Non-pigmented ciliary epithelial cell (primary cell): ENCODE measurements at regions not wholly inside any gene's neighbourhood (a gene's known extent, or its start where the extent isn't known, plus 50 kb on each side); places are given as distances from the start of the nearest gene placed in this dataset.
"Not testable (repeated sequence)": the region's sequence is repeated elsewhere in the genome, so short reads cannot be mapped to it uniquely, and the experiment has no call there.

Experiments
- DNase-seq: peaks from one replicate; pipeline ENCODE4 v3.0.0-alpha.2; 2010; ENCODE audit warnings: low read depth

DNA sequence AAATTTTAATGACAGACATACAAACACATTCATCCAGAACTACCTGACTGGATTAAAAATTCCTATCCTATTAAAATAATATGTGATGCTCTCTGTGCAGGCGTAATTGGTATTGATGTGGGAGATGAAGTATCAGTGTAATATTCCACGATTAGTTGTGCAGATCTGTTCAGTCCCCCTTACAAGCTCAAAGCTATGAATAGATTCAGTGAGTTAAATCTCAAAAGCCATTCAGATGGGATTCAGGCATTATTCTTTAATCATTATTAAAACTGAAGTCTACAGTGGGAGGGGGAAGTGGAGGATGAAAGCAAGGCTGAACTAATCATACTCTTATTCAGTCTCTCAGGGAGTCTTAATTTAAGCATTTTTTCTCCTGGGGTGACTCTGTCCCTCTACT, 855.8 kb downstream of the EFNA5 start:
- DNase-seq, result no peak

DNA sequence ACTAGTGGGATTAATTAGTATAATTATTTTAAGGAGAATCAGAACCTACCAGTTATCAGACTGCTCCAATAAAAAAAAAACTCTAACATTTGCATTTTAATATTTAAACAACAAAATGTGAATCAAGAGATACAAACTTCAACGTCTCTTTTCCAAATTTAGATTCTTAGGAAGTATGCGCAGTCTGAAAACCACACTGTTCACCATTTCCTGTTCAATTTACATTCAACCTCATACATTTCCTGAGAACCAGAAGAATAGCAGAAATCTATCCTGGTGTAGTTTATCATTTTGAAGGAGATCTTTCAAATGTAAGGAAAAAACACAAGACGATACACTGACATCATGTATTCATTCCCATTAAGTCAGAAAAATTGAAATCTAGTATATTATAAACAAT, 869.2 kb downstream of the EFNA5 start:
- no peak for DNase-seq

DNA sequence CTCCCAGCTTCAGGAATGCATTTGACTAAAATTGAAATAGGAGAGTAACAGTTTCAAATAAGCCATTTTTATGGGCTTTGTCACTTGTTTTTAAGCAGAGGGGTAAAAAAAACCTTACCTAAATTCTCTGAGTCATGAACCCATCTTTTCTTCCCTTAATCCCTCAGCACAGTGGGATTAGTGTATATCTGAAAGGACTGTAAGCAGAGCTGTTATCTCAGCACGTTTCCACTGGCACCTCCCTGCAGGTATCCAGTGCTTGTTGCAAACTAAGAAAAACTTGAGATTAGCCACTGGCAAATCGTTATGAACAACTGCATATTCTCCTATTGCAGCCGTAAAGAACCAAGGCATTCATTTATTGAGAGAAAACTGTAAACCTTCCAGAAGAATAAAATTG, 872.7 kb downstream of the EFNA5 start:
- no peak for DNase-seq

DNA sequence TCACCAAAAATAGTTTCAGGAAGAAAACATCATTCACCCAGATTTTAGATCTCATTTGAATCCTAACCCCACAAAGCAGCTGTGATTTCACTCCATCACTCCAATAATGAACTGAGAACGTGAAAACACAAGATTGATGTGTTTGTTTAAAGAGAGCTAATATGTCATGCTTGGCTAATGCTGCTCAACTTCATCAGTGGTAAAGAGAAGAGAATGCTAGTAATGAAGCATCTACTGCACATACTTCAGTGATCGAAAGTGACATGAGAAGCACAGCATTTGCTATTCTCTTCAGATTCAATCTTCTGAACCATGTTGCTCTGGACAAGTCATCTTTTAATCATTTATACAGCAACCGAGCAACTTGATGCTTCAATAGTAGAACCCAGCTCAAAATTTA, 874.7 kb downstream of the EFNA5 start:
- no peak for DNase-seq

DNA sequence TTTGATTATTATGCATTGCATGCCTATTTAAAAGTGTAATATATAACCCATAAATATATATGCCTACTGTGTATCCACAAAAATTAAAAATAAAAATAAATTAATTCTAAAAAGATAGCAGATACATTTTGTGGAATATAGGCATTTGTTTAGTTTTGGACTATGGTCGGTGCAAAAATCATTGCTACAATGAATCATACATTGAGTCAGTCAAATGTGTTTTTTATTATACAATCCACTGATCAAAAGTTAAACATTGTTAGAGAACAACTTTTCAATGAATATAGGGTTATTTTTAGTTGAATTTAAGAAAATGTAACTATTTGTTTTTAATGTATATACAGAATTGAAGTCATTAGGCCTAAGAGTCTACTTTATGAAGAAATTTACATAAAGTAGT, 885.9 kb downstream of the EFNA5 start:
- DNase-seq, result no peak

DNA sequence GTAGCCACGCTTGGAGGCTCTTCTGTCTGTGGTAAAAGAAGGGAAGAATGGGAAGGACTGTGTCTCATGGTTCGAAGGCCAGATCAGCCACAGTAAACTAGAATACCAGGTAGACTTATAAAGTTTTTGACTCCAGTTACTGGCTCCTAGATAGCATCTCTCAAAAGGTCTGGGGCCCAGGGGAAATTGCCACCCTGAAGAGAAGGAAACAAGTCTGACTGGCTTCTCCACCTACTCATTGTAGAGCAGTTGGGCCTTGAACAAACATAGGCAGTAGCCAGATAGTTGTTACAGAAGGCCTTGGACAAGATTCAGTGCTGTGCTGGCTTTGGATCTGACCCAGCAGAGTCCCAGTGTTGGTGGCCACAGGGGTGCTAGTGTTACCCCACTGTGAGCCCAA, 890.4 kb downstream of the EFNA5 start:
- no peak for DNase-seq

DNA sequence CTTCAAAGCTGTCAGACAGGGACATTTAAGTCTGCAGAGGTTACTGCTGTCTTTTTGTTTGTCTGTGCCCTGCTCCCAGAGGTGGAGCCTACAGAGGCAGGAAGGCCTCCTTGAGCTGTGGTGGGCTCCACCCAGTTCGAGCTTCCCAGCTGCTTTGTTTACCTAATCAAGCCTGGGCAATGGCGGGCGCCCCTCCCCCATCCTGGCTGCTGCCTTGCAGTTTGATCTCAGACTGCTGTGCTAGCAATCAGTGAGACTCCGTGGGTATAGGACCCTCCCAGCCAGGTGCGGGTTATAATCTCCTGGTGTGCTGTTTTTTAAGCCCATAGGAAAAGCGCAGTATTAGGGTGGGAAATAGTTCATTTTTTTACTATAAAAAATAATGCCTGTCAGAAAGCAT, 894.2 kb downstream of the EFNA5 start:
- DNase-seq, result not testable (repeated sequence)

DNA sequence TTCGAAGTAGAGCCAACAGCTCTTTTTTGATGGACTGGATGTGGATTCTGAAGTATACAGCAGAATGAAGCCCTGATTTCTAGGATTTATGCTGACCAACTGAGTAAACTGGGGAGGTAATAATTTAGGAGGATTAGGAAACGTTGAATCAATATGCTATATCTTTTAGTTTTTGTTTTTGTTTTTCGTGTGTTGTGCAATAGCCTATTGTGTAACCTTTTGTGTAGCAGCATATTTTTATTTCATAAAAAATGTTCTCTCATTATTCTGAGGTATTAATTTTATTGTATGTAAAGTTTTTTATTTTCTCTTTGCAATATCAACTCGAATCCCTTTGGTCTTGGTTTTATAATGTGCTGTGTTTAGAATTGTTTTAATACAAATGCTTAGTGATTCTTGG, 902.3 kb downstream of the EFNA5 start:
- no peak for DNase-seq

DNA sequence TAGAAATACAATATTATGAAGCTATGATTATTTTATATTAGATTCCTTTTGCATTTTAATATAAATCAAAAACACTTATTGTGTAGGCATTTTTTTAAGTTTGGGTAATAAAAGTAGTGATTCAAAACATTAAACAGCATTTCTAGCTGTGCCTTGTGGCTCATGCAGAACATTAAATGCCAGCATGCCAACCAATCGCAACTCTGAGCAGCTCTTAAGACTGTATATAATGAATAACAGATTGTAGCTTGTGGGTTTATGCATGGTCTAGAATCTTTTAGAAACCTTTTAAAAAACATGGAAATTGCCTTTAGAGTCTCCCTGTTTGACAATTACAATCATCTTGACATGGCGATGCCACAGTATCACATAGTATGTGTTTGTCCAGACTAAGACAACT, 903.8 kb downstream of the EFNA5 start:
- DNase-seq, result no peak

DNA sequence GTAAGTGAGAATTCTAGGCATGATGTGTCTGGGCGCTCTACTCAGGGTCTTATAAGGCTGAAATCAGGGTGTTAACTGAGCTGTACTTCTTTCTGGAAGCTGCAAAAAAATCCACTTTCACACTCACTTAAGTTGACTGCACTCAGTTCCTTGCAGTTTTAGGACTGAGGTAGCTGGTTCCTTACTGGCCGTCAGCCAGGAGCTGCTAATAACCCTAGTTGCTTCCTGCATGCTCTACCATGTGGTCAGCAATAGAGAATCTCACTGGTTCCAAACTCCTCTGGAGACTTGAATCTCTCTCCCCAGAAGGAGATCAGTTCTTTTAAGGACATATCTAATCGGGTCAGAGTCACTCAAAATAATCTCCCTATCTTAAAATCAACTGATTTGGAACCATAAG, 911.2 kb downstream of the EFNA5 start:
- peak; percentile 0 for DNase-seq

DNA sequence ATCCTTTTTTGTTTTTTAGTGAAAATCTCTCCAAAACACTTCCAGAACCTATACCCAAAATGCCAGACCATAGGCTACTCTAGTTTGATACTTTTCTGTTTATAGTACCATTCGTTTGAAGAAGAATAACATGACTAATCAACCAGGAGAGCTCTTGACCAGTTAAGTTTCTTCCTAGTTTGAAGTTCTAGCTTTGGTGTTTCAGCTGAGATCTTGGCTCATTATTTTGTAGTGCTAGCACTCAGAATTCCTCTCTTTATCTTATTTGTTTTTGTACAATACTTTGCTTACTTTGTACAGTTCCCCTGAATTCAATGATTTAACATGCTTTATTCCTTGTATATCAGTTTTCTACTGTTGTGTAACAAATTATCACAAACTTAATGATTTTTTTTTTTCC, 911.6 kb downstream of the EFNA5 start:
- DNase-seq, result no peak

DNA sequence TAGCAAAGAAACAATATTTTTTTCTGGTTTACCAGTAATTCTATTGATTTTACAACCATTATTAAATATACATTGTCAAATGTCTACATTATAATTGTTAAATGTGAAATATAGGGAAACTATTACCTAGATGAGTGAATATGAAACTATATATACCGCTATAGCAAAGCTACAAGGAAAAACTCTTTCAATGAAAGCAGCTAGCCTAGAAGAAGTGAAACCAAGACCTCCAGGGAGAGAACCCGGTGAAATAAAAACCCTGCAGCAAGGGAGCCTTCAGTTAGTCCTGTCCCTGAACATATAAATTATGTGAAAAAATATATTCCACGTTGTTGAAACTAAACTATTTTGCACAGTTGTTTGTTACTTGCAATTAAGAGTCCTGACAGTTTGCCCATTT, 913.1 kb downstream of the EFNA5 start:
- no peak for DNase-seq

DNA sequence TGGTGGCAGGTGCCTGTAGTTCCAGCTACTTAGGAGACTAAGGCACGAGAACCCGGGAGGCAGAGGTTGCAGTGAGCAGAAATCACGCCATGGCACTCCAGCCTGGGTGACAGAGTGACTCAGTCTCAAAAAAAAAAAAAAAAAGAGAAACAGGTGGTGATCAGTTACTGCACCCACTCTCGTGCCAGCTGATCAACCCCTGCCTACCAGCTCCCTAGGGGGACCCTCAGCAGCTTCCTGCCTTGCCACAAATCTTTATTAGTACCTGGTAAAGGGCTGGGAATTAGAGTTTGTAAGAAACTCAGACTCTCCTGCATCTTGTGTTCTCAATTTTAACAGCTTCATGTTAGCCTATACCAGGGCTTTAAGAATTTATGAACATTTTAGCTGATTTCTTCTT, 914.9 kb downstream of the EFNA5 start:
- no peak for DNase-seq

DNA sequence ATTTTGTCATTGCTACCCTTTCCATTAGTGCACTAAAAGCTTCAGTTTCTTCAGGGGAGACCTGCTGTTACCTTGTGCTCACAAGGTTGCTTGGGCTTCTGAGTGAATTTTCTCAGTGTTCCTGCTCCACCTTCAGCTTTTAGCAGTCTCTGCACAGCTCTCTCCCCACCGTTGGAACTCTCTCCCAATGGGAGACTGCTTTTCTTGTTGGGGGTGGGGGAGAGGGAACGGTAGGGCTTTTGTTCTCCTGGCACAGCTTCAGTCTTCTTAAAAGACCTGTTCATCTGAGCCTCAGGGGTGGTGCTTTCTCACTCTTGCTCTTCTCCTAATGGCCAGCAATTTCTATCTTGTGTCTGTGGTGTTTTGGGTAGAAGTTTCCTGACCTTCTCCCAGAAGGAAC, 915.7 kb downstream of the EFNA5 start:
- DNase-seq, result no peak

DNA sequence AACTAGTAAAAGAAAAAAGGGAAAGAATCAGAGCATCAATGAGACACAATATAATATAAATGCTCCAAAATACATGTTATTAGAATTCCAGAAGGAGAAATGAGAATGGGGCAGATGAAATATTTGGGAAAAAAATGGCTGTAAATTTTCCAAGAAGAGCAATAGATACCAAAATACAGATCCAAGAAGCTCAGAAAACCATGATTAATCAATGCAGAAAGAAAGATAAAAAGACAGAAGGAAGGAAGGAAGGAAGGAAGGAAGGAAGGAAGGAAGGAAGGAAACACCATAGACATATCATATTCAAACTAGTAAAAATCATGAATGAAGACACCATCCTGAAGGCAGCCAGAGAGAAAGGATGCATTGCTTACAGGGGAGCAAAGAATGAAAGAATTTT, 920.9 kb downstream of the EFNA5 start:
- DNase-seq, result no peak

DNA sequence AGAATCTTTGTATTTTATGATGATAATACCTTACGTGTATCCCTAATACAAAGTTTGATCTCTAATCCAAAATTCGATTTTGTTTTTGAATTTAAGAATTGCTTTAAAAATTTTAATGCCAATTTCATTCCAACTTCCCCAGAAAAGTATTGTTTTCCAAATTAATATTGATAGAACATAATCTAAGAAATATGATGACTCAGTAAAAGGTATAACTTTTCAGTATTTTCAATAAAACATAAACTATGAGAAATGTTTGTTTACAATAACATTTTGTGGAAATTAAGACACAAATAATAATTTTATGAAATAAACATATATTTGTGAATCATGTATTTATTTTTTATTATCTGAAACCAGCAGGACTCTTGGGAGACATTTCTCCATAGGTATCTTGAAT, 931.6 kb downstream of the EFNA5 start:
- DNase-seq, result no peak

DNA sequence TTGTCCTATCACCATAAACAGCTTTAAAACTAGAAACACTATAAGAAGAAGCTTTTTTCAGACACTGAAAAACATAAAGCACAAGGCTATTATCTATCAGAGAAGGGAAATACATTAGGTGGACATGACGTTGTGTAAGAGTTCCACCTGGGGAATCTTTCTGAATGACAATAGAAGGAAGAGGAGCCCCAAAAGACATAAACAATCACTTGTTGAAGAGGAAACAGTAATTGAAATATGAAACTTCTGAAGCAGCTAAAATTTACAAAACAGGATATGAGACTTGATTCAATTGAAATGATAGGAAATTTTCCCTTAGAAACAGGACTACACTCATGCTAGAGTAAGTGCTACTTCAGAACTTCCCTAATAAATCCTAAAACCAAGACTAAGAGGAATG, 933.6 kb downstream of the EFNA5 start:
- DNase-seq, result no peak

DNA sequence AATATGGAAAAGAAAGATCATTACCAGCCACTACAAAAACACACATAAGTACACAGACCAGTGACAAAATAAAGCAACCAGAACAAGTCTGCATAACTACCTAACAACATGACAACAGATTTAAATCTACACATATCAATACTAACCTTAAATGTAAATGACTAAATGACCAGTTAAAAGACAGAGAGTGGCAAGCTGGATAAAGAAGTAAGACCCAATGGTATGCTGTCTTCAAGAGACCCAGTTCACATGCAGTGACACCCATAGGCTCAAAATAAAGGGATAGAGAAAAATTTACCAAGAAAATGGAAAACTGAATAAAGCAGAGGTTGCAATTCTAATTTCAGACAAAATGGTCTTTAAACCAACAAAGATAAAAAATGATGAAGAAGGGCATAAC, 938.1 kb downstream of the EFNA5 start:
- no peak for DNase-seq

DNA sequence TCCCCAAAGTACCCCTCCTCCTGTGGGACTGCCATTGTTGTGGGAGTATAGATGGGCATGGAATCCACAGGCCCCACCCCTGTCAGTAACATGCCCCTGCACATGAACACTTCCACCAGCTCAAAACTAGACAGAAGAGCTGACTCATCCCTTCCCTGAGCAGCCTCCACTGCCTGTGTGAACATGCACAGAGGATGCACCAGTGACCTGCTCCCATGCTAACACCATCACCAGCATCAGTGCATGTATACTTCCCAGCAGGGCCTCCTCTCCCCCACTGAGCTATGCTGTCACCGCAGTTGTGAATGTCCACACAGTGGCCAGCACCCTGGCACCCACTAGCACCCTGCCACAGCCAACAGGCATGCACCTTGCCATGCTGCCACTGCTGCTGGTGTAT, 939.8 kb downstream of the EFNA5 start:
- DNase-seq, result no peak

DNA sequence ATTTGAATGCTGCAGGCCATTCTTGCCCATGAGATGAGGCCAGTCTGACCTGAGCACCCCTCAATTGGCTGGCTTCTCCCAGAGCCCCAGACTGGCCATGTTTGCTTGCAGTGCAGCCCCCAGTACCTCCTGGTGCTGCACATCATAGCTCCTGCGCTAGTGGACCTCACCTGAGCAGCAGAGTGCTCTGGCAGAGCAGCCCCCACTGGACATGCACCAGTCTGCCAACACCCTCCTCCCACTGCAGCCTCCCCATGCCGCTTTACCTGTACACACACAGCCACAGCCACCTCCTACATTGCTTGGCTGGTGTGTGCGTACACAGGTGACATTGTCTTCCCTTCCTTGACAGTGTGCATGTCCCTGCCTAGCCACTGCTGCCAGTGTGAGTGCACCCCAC, 940.2 kb downstream of the EFNA5 start:
- DNase-seq, result no peak

DNA sequence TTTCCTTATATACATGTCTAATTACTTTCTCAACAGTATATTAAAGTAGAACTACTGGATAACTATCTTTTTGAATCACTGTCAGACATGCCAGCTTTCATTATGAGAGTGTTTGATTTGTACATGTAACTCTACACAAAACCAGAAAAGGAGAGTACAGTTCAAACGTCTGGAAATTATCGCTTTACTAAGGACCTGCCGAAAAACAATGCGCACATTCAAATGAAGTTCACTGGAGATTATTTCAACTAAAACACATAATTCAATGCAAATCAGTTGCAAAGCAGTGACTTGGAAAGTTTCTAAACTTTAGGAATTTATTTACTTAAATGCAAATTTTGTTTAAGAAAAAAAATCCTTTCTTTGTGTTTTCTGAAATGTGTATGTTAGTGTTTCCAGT, 942.5 kb downstream of the EFNA5 start:
- no peak for DNase-seq

DNA sequence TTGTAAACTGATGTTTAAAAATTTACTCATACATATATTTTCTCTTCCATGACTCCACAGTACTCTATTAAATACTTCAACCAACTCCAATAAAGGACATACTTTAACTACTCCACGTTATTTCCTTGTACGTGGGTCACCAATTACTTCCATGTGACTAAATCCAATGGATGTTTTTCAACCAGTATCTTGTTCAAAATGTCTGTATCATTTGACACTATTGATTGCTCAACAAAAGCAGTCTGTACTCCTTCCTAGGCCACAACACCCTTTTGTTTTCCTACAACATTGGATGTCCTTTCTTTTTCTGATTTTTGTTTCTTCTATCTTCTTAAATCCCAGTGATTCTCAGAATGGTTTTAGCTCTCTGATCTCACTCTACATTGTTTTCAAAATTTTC, 943.7 kb downstream of the EFNA5 start:
- no peak for DNase-seq

DNA sequence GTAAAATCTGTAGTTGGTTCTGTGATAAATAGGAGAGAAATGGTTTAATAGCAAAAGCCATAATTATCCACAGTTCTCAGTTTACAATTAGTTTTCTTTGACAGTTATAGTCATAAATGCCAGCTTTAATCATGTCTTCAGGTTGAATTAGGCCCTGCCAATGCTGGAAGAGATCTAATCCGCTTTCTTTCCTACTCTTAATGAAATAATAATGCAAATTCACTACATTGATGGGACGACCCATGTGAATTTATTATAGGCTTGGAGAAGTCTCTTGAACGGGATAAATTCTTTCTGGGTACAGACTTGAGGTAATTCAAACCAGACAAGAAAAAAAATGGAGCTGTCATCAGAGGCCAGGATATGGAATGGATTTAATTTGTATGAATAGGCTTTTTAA, 950.4 kb downstream of the EFNA5 start:
- DNase-seq, result no peak

DNA sequence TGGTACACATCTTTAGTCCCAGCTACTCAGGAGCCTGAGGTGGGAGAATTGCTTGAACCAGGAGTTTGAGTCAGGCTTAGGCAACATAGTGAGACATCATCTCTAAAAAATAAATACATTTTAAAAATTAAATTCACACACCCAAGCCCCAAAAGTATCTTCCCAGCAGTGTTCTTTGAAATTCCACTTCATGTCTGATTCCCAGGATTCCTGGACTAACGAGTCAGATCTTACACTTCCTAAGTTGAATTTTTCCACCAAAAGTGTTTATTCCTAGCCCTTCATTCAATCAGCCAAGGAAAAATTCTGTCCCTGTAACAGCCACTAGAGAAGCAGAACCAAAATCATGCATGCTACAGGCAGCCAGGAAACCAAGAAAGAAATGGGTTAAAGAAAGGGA, 970.9 kb downstream of the EFNA5 start:
- DNase-seq, result no peak

DNA sequence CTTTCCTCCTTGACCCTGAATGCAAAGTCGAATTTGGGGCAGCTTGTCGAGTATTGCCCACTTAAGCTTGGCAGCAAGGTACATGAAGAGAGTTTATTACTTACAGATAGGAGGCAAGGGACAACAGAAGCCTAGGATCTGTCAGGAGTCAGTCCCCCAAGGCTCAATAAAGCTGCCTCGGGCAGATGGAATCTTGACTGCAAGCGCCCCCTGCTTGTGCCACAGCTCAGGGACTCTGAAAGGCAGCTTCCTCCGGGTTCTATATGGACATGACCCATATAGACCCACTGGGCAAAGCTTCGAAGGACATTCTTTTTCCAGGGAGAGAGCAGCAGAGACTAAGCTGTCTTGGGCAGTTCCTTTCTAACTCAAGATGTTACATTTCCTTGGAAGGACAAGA, 971.5 kb downstream of the EFNA5 start:
- DNase-seq, result no peak

DNA sequence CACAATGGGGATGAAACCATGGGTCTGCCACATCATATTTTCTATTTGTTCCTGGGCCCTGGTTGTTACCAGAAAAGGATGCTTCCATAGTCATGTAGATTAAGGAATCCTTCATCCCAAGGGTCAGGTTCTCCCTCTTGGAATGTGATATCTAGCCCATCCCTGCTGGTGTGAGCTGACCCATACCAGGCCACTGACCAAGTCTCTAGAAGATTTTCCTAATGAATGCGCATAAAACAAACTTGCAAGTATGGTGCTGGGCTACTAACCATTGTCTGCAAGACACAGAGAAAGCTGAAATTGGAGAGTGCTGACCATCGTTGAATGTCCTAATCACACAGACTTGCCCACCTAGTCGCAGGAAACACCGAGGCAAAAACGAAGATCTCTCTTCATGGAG, 972.6 kb downstream of the EFNA5 start:
- DNase-seq, result no peak
